Mesenchymal stem cell (in vitro differentiated cells and primary cell): ENCODE measurements at regions not wholly inside any gene's neighbourhood (a gene's known extent, or its start where the extent isn't known, plus 50 kb on each side); places are given as distances from the start of the nearest gene placed in this dataset.

ENCODE experiments used
- DNase-seq: peaks from one replicate; pipeline ENCODE4 v3.0.0-alpha.2; 2013
- H2AFZ ChIP-seq: one replicate; pipeline ENCODE4 v1.6.1; 2013; ENCODE audit warnings: low read depth, mild to moderate bottlenecking, control low read depth, inconsistent platforms, low read length, moderate library complexity
- H2AK5ac ChIP-seq: 2 replicates; pipeline ENCODE4 v1.6.1; 2013; ENCODE audit warnings: low read length, moderate library complexity, mild to moderate bottlenecking, inconsistent platforms; ENCODE audit not compliant: severe bottlenecking
- H2BK120ac ChIP-seq: one replicate; pipeline ENCODE4 v1.6.1; 2013; ENCODE audit warnings: low read depth, mild to moderate bottlenecking, inconsistent platforms, low read length, moderate library complexity
- H2BK12ac ChIP-seq, 2 experiments: one replicate each; pipeline ENCODE4 v1.6.1; 2013; ENCODE audit warnings: inconsistent platforms in 2 of 2, low read length in 2 of 2, mild to moderate bottlenecking in 2 of 2, moderate library complexity in 2 of 2, control low read depth in 1 of 2
- H2BK15ac ChIP-seq: one replicate; pipeline ENCODE4 v1.6.1; 2013; ENCODE audit warnings: mild to moderate bottlenecking, low read depth, inconsistent platforms; ENCODE audit not compliant: poor library complexity, severe bottlenecking
- H2BK5ac ChIP-seq: 2 replicates; pipeline ENCODE4 v1.6.1; 2013; ENCODE audit warnings: low read depth, mild to moderate bottlenecking, low read length, control low read depth, inconsistent platforms; ENCODE audit not compliant: poor library complexity, severe bottlenecking
- H3K14ac ChIP-seq, 2 experiments: one replicate each; pipeline ENCODE4 v1.6.1; 2013; ENCODE audit warnings: inconsistent platforms in 2 of 2, low read length in 2 of 2, control low read depth in 1 of 2, mild to moderate bottlenecking in 1 of 2, moderate library complexity in 1 of 2
- H3K18ac ChIP-seq, 2 experiments: one replicate each; pipeline ENCODE4 v1.6.1; 2013; ENCODE audit warnings: inconsistent platforms in 2 of 2, low read length in 2 of 2, control low read depth in 1 of 2, low read depth in 1 of 2, mild to moderate bottlenecking in 1 of 2
- H3K23ac ChIP-seq, 2 experiments: one replicate each; pipeline ENCODE4 v1.6.1; 2013; ENCODE audit warnings: inconsistent platforms in 2 of 2, low read length in 2 of 2, mild to moderate bottlenecking in 2 of 2, moderate library complexity in 2 of 2, control low read depth in 1 of 2
- H3K27ac ChIP-seq: 2 replicates; pipeline ENCODE4 v1.5.1; 2013; ENCODE audit warnings: mild to moderate bottlenecking, moderate library complexity, low read length, control low read depth, inconsistent platforms; ENCODE audit not compliant: poor library complexity, severe bottlenecking
- H3K27me3 ChIP-seq, 2 experiments: 2 replicates each; pipeline versions ENCODE4 v1.6.1 to v1.7.0; 2013; ENCODE audit warnings: low read length in 2 of 2, mild to moderate bottlenecking in 2 of 2, moderate library complexity in 2 of 2, control low read depth in 1 of 2, inconsistent platforms in 1 of 2; ENCODE audit not compliant: control insufficient read depth in 1 of 2, insufficient read depth in 1 of 2
- H3K36me3 ChIP-seq, 2 experiments: 2 replicates each; pipeline versions ENCODE4 v1.6.1 to v1.7.0; 2013; ENCODE audit warnings: low read length in 2 of 2, control low read depth in 1 of 2, inconsistent platforms in 1 of 2, low read depth in 1 of 2, mild to moderate bottlenecking in 1 of 2; ENCODE audit not compliant: insufficient read depth in 2 of 2, control insufficient read depth in 1 of 2
- H3K4ac ChIP-seq, 2 experiments: one replicate each; pipeline ENCODE4 v1.6.1; 2013; ENCODE audit warnings: inconsistent platforms in 2 of 2, low read length in 2 of 2, mild to moderate bottlenecking in 2 of 2, moderate library complexity in 2 of 2, control low read depth in 1 of 2, low read depth in 1 of 2
- H3K4me1 ChIP-seq: 2 replicates; pipeline ENCODE4 v1.6.1; 2013; ENCODE audit warnings: low read depth, low read length, control low read depth; ENCODE audit not compliant: control insufficient read depth, insufficient read depth
- H3K4me2 ChIP-seq: 2 replicates; pipeline ENCODE4 v1.6.1; 2013; ENCODE audit warnings: low read length, mild to moderate bottlenecking, inconsistent platforms; ENCODE audit not compliant: poor library complexity, severe bottlenecking
- H3K4me3 ChIP-seq, 2 experiments: 2 replicates each; pipeline versions ENCODE4 v1.5.1 to v1.7.0; 2013; ENCODE audit warnings: low read length in 2 of 2, mild to moderate bottlenecking in 2 of 2, control low read depth in 1 of 2, low read depth in 1 of 2; ENCODE audit not compliant: insufficient read depth in 1 of 2
- H3K79me1 ChIP-seq: replicated peaks from 2 replicates; pipeline ENCODE4 v1.6.1; 2013; ENCODE audit warnings: mild to moderate bottlenecking, control low read depth, low read length, inconsistent platforms; ENCODE audit not compliant: poor library complexity, severe bottlenecking
- H3K9ac ChIP-seq: 2 replicates; pipeline ENCODE4 v1.7.0; 2013; ENCODE audit warnings: mild to moderate bottlenecking, low read length, moderate library complexity
- H3K9me3 ChIP-seq: 2 replicates; pipeline ENCODE4 v1.7.0; 2013; ENCODE audit warnings: mild to moderate bottlenecking, low read length; ENCODE audit not compliant: control insufficient read depth
- H4K8ac ChIP-seq: one replicate; pipeline ENCODE4 v1.6.1; 2013; ENCODE audit warnings: inconsistent platforms, mild to moderate bottlenecking, low read length, moderate library complexity
- H4K91ac ChIP-seq: one replicate; pipeline ENCODE4 v1.6.1; 2013; ENCODE audit warnings: mild to moderate bottlenecking, low read length, inconsistent platforms
- WGBS: methylation state at CpG from one replicate; pipeline ENCODE4 v1.1.7; 2013; ENCODE audit warnings: mixed read lengths; 5-methylcytosine and 5-hydroxymethylcytosine counted together

GRCh38 chr11:134598368-134598767 is 186.3 kb upstream of the B3GAT1 start:
- H3K18ac ChIP-seq: no peak overlapping the region
- H4K8ac ChIP-seq: no peak overlapping the region
- no peak overlapping the region for H3K4ac ChIP-seq
- no peaks in the 10 kb centered on the region for H3K4me1 ChIP-seq
- H3K4me3 ChIP-seq: no peak overlapping the region
- H2BK5ac ChIP-seq: no peak overlapping the region
- H2BK120ac ChIP-seq: no peak overlapping the region
- no peaks in the 10 kb centered on the region for H3K9me3 ChIP-seq
- H3K4me2 ChIP-seq: no peak overlapping the region
- H2AK5ac ChIP-seq: no peak overlapping the region
- no peaks in the 10 kb centered on the region for H3K36me3 ChIP-seq
- no peak overlapping the region for H3K14ac ChIP-seq
- no peak overlapping the region for H2BK12ac ChIP-seq
- H3K9ac ChIP-seq: no peak overlapping the region
- no peak for DNase-seq
- no peak overlapping the region for H3K27ac ChIP-seq
- no peaks in the 10 kb centered on the region for H3K27me3 ChIP-seq
- H2AFZ ChIP-seq: no peak overlapping the region
- H4K91ac ChIP-seq: no peak overlapping the region
- no peak overlapping the region for H3K23ac ChIP-seq
- whole genome bisulfite sequencing: 73% methylated on average over 5 of the region's 5 CpGs
- no peak overlapping the region for H2BK15ac ChIP-seq
- H3K79me1 ChIP-seq: no peaks in the 10 kb centered on the region

DNA sequence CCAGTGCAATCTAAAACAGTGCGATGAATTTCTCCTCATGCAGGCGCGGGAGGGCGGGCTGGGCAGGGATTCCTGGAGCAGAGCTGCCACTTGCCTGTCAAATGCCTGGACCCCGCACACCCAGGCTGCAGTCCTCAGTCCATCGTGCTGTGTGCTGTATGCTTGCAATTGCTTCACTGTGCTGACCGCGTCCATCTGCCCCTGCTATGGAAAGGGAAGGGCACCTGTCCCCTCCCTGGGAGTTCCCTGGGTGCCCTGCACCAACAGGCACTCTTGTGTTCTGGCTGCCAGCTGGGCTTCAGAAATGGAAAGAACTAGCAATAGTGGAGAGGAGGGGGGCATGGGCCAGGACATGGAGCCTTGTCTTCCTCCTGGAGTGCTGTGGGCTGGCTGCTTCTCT is 185.4 kb upstream of the B3GAT1 start:
- no peak overlapping the region for H2AFZ ChIP-seq
- 93% methylated on average over 8 of the region's 8 CpGs for WGBS
- H2BK120ac ChIP-seq: no peak overlapping the region

DNA sequence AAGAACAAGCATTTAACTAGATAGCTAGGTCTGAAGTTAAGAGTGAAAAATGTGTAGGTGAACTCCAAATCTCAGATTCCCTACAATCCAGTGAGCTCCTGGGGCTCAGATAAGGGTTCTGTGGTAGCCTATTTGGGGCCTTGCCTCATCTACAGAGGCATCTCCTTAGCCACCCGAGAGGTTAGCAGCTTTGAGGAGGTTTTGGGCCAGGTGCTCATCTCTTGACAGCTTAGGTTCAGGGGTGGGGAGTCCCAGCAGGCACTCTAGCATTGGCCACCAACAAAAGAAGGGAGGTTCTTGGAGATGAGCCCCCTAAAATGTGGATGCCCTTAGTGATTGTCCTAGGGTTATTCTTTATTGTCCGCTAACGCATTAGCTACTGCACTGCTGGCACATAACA is 184.4 kb upstream of the B3GAT1 start:
- Histone ChIP-seq H2BK15ac (no peak overlapping the region), H3K36me3 (no peaks in the 10 kb centered on the region), H3K23ac (no peak overlapping the region), H2AK5ac (no peak overlapping the region), H3K4me1 (no peaks in the 10 kb centered on the region), H3K4me3 (no peak overlapping the region), H3K14ac (no peak overlapping the region), H2BK120ac (no peak overlapping the region), H3K4me2 (no peak overlapping the region), H3K4ac (no peak overlapping the region), H2BK5ac (no peak overlapping the region), H3K9me3 (no peaks in the 10 kb centered on the region), H3K18ac (no peak overlapping the region), H2BK12ac (no peak overlapping the region), H4K91ac (no peak overlapping the region), H3K27me3 (no peaks in the 10 kb centered on the region), H4K8ac (no peak overlapping the region), H3K9ac (no peak overlapping the region), H2AFZ (no peak overlapping the region), H3K79me1 (no peaks in the 10 kb centered on the region), H3K27ac (no peak overlapping the region)
- no peak for DNase-seq
- WGBS: 89% methylated on average over 3 of the region's 3 CpGs

More for the DNA sequence above, 185.4 kb upstream of the B3GAT1 start:
- Histone ChIP-seq H4K8ac (no peak overlapping the region), H2AK5ac (no peak overlapping the region), H3K36me3 (no peaks in the 10 kb centered on the region), H3K4me2 (no peak overlapping the region), H3K18ac (no peak overlapping the region), H2BK12ac (no peak overlapping the region), H3K27me3 (no peaks in the 10 kb centered on the region), H3K4ac (no peak overlapping the region), H3K9ac (no peak overlapping the region), H3K23ac (no peak overlapping the region), H3K4me3 (no peak overlapping the region), H3K14ac (no peak overlapping the region), H3K27ac (no peak overlapping the region), H4K91ac (no peak overlapping the region), H3K4me1 (no peaks in the 10 kb centered on the region), H3K79me1 (no peaks in the 10 kb centered on the region), H3K9me3 (no peaks in the 10 kb centered on the region), H2BK15ac (no peak overlapping the region), H2BK5ac (no peak overlapping the region)
- no peak for DNase-seq

- Histone ChIP-seq H3K27me3 (no peaks in the 10 kb centered on the region), H3K79me1 (no peaks in the 10 kb centered on the region), H3K14ac (no peak overlapping the region), H4K8ac (no peak overlapping the region), H2BK15ac (no peak overlapping the region), H3K36me3 (no peaks in the 10 kb centered on the region), H3K4me2 (no peak overlapping the region), H3K4me1 (no peaks in the 10 kb centered on the region), H3K23ac (no peak overlapping the region), H4K91ac (peak overlapping the region; percentile 11), H3K4ac (no peak overlapping the region), H2BK12ac (no peak overlapping the region), H2BK5ac (peak overlapping the region; percentile 4), H2AFZ (no peak overlapping the region), H2BK120ac (no peak overlapping the region), H2AK5ac (no peak overlapping the region), H3K9ac (no peak overlapping the region), H3K9me3 (no peaks in the 10 kb centered on the region), H3K27ac (no peak overlapping the region), H3K18ac (no peak overlapping the region), H3K4me3 (no peak overlapping the region)
- DNase-seq: no peak
Observed at GRCh38 chr11:134592391-134592990, 180.4 kb upstream of the B3GAT1 start.
